H1 (cell line): ENCODE measurements at regions not wholly inside any gene's neighbourhood (a gene's known extent, or its start where the extent isn't known, plus 50 kb on each side); places are given as distances from the start of the nearest gene placed in this dataset.

Source experiments
- EP300 ChIP-seq, 2 experiments: IDR thresholded peaks; 1 replicate in 1 of 2; 2 replicates in 1 of 2; pipeline ENCODE4 v1.6.1; 2011 to 2012; ENCODE audit warnings: low read depth in 2 of 2, low read length in 2 of 2, mild to moderate bottlenecking in 2 of 2, borderline replicate concordance in 1 of 2, inconsistent platforms in 1 of 2, moderate library complexity in 1 of 2
- KDM1A ChIP-seq: fragments of 200-600, 300-600 bp; sonication (generic); IDR thresholded peaks from 2 replicates; pipeline ENCODE4 v1.7.1; 2016; ENCODE audit warnings: mild to moderate bottlenecking, low read length, borderline replicate concordance
- MAFK ChIP-seq: IDR thresholded peaks from 2 replicates; pipeline ENCODE4 v1.6.1; 2012; ENCODE audit warnings: low read depth, mild to moderate bottlenecking, improper control_type of control experiment, low read length
- TF ChIP-seq, protein P1 (sequence below), 3 experiments: IDR thresholded peaks; 1 replicate in 2 of 3; 2 replicates in 1 of 3; pipeline versions ENCODE4 v1.5.1 to v1.6.1; 2011; ENCODE audit warnings: low read length in 3 of 3, mild to moderate bottlenecking in 3 of 3, inconsistent platforms in 2 of 3, low read depth in 1 of 3, moderate library complexity in 1 of 3; ENCODE audit not compliant: insufficient read depth in 1 of 3; ENCODE audit errors: control extremely low read depth in 1 of 3

DNA sequence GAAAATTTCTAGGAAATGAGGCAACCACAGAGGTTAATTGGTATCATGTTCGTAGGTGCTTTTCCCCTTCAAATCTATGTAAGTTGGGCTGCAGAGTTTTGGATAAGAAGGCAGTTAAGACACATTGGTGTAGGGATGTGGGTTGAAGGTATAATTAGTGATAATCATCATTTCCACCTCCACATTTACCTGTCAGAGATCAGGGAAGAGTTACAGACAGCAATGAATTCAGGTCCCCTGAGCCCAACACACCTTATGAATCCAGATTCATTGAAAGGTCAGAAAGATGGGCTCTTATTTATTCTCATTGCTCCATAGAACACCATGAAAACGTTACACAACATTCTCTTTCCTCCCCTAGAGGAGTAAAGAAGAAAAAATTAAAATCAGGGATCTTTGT lies 308.7 kb downstream of the C11orf87 start (continued):
- TF ChIP-seq, protein P1, sequence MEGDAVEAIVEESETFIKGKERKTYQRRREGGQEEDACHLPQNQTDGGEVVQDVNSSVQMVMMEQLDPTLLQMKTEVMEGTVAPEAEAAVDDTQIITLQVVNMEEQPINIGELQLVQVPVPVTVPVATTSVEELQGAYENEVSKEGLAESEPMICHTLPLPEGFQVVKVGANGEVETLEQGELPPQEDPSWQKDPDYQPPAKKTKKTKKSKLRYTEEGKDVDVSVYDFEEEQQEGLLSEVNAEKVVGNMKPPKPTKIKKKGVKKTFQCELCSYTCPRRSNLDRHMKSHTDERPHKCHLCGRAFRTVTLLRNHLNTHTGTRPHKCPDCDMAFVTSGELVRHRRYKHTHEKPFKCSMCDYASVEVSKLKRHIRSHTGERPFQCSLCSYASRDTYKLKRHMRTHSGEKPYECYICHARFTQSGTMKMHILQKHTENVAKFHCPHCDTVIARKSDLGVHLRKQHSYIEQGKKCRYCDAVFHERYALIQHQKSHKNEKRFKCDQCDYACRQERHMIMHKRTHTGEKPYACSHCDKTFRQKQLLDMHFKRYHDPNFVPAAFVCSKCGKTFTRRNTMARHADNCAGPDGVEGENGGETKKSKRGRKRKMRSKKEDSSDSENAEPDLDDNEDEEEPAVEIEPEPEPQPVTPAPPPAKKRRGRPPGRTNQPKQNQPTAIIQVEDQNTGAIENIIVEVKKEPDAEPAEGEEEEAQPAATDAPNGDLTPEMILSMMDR (IDR thresholded peaks at IDR 0.05; ENCODE audit: control extremely low read depth in 1 of 3, insufficient read depth in 1 of 3, low read depth in 1 of 3, low read length in 3 of 3): no peak
- TF ChIP-seq KDM1A: no peak
- no peak for TF ChIP-seq EP300 (IDR thresholded peaks at IDR 0.05; ENCODE audit: borderline replicate concordance in 1 of 2, low read depth in 2 of 2, low read length in 2 of 2)
- no peak for TF ChIP-seq MAFK
